ENCODE measurements at regions not wholly inside any gene's neighbourhood (a gene's known extent, or its start where the extent isn't known, plus 50 kb on each side); places are given as distances from the start of the nearest gene placed in this dataset.
"Not testable (repeated sequence)": the region's sequence is repeated elsewhere in the genome, so short reads cannot be mapped to it uniquely, and the experiment has no call there.

- no peak for DNase-seq (ENCODE audit: low read depth)
These were observed 323.1 kb upstream of the KITLG start for GRCh38 chr12:88903333-88903732.

DNA sequence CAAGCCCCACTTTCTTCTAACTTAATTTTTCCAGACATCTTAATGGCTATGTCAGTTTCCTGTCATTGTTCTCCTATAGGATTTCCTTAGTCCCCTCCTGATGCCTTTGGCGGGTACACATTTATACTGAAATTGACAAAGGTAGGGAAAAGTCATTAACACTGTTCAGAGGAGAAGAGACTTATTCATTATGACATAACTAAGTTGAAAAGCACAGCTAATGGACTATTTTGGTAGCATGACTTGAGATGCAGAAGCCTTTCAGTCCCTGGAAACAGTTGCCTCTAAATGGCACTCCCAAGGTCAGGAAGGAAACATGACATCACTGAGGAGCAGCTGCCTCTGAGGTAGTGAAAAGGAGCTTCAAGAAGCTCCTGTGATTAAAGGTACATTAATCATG lies 317.5 kb upstream of the KITLG start:
- peak; percentile 96 for DNase-seq (ENCODE audit: low read depth)

GRCh38 chr12:88896958-88897357 lies 316.7 kb upstream of the KITLG start:
- DNase-seq (ENCODE audit: low read depth): no peak

DNA sequence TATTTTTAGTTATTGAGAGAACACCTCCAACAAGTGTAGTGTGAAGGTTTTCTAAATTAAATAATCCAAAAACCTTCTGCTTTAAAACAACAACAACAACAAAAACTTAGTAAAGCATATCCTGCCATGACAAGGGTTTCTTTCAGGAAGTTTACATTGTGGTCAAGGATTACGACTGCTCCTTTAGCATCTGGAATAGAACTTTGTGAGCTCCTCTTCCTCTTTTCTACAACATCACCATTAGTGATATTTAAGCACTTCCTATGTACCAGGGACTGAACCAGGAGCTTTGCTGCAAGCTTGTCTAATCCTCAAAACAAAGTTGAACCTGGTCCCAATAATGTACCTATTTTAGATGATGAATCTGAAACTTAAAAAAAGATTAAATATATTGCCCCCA lies 315.4 kb upstream of the KITLG start:
- DNase-seq (ENCODE audit: low read depth): no peak

DNA sequence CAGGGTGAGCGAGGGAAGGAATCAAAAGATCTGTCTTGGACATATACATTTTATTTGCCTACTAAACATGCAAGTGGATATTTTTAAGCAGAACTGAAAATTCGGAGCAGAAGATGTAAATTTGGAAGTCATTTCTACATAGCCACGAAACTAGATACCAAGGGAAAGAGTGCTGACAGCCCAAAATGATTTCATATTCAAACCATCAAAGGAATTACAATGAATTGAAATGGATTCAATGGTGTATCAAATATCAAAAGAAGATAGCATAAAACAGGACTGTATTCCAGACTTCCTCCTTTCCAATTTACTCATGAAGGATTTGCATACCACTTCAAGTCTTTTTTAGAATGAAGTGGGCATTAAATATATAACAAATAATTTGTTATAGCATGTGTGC lies 313.5 kb upstream of the KITLG start:
- no peak for DNase-seq (ENCODE audit: low read depth)

DNA sequence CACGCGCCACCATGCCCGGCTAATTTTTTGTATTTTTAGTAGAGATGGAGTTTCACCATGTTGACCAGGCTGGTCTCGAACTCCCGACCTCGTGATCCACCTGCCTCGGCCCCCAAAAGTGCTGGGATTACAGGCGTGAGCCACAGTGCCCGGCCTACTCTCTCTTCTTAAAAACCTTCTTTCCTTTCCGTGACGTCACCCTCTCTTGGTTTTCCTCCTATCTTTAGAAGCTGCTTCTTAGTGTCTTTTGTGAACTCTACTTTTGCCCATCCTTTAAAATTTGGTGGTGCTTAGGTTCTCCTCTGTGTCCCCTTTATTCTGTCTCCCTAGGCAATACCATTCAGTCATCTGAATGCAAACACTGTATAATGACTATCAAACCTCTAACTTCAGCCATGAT lies 311.2 kb upstream of the KITLG start:
- DNase-seq (ENCODE audit: low read depth): not testable (repeated sequence)

GRCh38 chr12:88889326-88890110 lies 309.2 kb upstream of the KITLG start:
- DNase-seq (ENCODE audit: low read depth): no peak

DNA sequence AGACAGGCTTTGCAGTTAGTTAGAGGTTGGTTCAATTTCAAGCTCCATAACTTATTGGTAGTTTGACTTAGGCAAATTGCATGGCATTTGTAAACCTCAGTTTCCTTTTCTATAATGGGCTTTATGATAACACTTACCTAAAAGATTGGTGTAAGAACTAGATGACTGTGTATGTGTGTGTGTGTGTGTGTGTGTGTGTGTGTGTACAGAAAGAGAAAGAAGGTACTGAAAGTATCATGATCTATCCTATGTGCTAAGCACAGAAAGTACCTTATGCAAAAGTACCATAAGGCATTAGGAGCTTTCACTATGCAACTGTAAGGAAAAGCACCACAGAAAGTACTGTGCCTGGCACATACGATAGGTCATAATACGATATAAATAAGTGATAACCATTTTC lies 304.3 kb upstream of the KITLG start:
- no peak for DNase-seq (ENCODE audit: low read depth)

- no peak for DNase-seq (ENCODE audit: low read depth)
These were observed 302.4 kb upstream of the KITLG start for GRCh38 chr12:88882662-88883061.

GRCh38 chr12:88880051-88880450 lies 299.8 kb upstream of the KITLG start:
- no peak for DNase-seq (ENCODE audit: low read depth)

DNA sequence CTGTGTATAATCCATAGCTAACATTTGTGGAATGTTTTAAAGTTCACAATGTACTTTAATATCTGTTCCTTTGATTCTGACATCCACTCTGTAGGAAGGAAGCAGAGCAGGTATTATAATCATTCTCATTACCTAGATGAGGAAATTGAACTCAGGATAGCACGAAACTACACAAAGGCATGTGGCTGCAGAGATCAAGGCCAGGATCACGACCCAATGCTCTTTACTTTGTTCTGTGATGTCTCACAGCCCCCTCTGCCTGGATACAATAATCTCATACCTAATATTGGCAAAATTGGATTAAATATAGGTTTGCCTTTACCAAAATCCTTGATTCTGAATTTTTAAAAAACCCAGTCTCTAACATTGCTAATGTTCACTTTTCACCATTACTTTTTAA lies 298.0 kb upstream of the KITLG start:
- no peak for DNase-seq (ENCODE audit: low read depth)

DNA sequence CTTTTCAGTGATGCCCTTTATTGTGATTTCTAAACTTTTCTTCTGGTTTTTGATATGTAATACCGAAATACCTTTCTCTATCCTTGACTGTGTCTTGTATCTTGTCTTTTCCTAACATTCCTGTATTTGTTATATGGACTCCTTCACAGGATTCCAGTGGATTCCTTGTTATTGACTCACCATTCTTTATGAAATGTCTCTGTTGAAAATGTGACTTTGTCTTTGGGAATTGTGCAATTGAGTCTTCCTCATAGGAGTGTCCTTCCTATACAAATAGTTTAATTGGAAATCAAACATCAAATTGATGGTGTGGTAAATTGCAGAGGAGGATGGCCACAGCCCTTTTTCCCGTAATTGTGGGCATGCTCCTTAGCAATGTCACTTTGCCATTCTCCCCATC lies 296.6 kb upstream of the KITLG start:
- no peak for DNase-seq (ENCODE audit: low read depth)

DNA sequence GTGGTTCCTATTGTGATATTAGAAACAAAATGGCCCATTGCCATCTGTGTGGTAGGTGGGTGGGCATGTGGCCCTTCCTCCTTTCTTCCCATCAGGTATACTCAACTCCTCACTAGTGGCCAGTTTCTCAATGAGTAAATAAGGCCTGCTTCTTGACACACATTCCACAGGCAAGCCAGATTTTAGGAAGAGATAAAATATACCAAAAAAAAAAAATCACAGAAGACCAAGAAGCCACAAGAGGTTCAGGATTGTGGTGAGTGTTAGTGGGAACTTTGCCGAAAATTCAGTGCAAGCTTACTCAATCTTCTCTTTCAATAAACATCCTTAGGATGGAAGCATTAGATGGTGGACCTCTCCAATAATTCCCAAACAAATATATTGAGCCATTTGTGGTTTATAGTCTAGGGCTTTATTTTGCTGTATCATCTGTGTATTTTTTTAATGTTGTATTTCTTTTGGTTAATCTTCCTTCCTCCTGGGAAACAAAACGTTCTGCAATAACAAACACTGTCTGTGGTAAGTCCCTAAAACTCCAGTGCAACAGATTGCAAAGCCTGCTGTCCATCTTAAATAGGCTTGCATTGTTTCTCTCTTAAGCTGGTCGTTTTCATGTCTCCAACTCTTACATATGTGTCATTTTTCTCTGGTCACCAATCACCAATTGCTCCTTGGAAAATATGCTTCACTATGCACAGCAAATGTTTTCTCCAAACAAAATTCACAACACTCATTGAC lies 289.9 kb upstream of the KITLG start:
- peak; percentile 24 for DNase-seq (ENCODE audit: low read depth)

DNA sequence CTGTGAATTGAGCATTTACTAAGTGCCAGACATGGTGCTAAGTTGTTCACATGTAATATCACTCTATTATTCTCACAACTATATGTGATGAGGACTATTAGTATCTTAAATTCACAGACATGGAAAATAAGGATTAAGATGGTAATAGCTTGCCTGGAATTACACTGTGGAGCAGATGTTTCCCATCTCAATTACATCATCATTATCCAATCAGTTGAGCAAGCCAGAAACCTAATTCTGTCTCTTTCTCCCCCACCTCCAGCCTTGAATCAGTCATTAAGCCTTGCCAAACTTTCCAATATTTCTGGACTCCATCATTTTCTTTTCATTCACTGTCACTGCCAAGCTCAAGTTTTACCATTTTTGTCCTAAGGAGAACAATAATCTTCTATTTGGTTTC lies 287.8 kb upstream of the KITLG start:
- DNase-seq (ENCODE audit: low read depth): no peak

GRCh38 chr12:88867510-88867909 lies 287.2 kb upstream of the KITLG start:
- no peak for DNase-seq (ENCODE audit: low read depth)

GRCh38 chr12:88866881-88867280 lies 286.6 kb upstream of the KITLG start:
- no peak for DNase-seq (ENCODE audit: low read depth)

DNA sequence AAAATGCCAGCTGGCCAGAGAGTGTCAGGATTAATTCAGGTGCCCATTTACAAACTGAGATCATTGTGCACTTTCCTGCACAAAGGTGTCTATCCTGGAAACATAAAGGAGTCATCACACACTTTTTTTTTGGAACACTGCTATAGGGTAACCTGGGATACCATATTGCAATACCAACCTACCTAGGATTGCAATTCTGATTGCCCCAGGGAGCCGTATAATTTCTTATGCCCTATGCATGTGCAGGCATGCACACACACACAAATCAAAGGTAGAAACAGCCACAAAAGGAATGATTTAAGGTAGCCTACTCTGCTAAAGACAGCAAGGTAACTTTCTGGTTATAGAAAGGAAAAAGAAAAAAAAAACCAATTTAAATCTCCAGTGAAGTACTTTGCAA lies 285.3 kb upstream of the KITLG start:
- no peak for DNase-seq (ENCODE audit: low read depth)

- DNase-seq (ENCODE audit: low read depth): no peak
These were observed 280.6 kb upstream of the KITLG start for GRCh38 chr12:88860851-88861250.

GRCh38 chr12:88856201-88856600 lies 275.9 kb upstream of the KITLG start:
- DNase-seq (ENCODE audit: low read depth): peak; percentile 13

DNA sequence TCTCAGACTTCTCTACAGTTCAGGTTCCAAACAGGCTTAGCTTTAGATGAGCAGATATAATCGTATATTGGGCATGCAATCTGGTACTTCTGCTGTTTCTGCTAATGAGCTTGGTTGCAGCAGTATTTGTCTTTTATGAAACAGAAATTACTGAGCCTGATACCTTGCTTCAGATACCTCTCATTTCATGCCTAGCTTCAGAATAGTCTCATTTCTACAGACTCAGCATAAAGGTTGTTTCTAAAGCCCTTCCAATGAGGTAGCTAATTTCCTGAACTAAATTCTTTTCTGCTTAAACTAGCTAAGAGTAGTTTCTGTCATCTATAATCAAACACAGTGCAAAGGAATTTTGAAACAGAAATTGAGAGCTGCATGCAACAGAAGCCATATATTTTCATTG lies 275.0 kb upstream of the KITLG start:
- no peak for DNase-seq (ENCODE audit: low read depth)

DNA sequence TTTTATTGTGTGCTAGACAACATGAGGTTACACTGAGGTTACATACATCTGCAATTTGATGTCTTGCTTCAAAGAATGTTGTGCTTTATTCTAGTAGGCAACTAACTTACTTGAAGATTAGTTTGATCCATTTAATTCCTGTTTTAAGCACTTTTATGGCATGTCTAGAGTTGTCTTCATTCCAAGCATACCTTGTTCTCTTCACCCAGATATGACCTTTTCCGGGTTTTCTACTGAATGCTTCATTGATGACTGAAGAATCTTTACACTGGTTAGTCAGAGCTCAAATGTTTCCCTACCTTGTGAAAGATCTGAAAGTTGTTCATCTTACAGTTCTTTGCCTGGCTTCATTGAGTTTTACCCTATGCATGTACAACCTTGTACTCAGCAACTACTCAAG lies 274.0 kb upstream of the KITLG start:
- DNase-seq (ENCODE audit: low read depth): no peak

- not testable (repeated sequence) for DNase-seq (ENCODE audit: low read depth)
These were observed 267.0 kb upstream of the KITLG start for GRCh38 chr12:88847246-88847645.

DNA sequence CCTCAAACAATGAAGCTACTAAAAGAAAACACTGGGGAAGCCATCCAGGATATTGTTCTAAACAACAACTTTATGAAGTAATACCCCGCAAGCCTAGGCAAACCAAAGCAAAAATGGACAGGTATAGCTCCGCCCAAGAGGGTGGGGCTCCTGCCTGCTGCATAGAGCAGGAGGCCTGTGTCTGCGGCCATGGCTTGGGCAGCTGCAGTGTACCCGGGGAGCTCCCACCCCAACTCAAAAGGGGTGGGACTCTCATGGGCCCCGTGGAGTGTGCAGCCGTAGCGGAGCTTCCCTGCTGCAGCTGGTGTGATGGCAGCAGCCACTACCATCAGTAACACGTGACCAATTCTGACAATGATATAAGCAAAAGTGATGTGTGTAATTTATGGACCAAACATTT lies 264.2 kb upstream of the KITLG start:
- no peak for DNase-seq (ENCODE audit: low read depth)

All from myocyte (in vitro differentiated cells).